HCT116 (cell line): ENCODE measurements at regions not wholly inside any gene's neighbourhood (a gene's known extent, or its start where the extent isn't known, plus 50 kb on each side); places are given as distances from the start of the nearest gene placed in this dataset.

ENCODE experiments used
- ATAC-seq: fragments of 200-7000 bp; cut with Tn5 transposase; 2 replicates; pipeline ENCODE4 v1.9.1; 2020; ENCODE audit warnings: mild to moderate bottlenecking, moderate library complexity
- BruUV-seq: library from RNA; stranded (reverse); fragments of 400-500 nt; replicated peaks from 2 replicates; lab custom pipeline; 2021; lab: Mats Ljungman, UMichigan
- CTCF ChIA-PET: fragments of 300-600 bp; sonication (Branson Sonifier 250); formaldehyde crosslinking; loops from one replicate; lab custom pipeline; 2021; ENCODE audit warnings: antibody characterized with exemption; lab: Charles Lee
- POLR2A ChIA-PET: fragments of 300-600, 350-600 bp; sonication (Branson Sonifier 250); formaldehyde crosslinking; loops from one replicate; lab custom pipeline; 2021; ENCODE audit warnings: antibody characterized with exemption; lab: Charles Lee
- RAD21 ChIA-PET, 2 experiments: fragments of 300-600 bp; sonication (Branson Sonifier 250); formaldehyde crosslinking; loops; one replicate each; lab custom pipeline; 2023; ENCODE audit warnings: low total read pairs in 2 of 2; ENCODE audit not compliant: uncharacterized antibody in 2 of 2, unreplicated experiment in 2 of 2, low non-redundant PET in 1 of 2; lab: Charles Lee
- DNase-seq: peaks from one replicate; pipeline ENCODE4 v3.0.0-alpha.2; 2010; ENCODE audit warnings: low read depth, low spot score
- H2AFZ ChIP-seq: fragments of 200-600 bp; shearing (Covaris generic), sonication (generic); 2 replicates; pipeline ENCODE4 v1.6.1; 2017; ENCODE audit warnings: low read depth, mixed run types, mixed read lengths, antibody characterized with exemption, low read length; ENCODE audit not compliant: poor library complexity, severe bottlenecking
- H3K27ac ChIP-seq: 2 replicates; pipeline ENCODE4 v1.5.1; 2012; ENCODE audit warnings: low read depth, low read length
- H3K27me3 ChIP-seq: fragments of 200-600 bp; sonication (generic); 2 replicates; pipeline ENCODE4 v1.6.1; 2016; ENCODE audit warnings: mixed run types, low read length, mixed read lengths; ENCODE audit not compliant: insufficient read depth
- H3K36me3 ChIP-seq, 2 experiments: fragments of 200-500 bp in 1 of 2; fragments of 200-600 bp in 1 of 2; sonication (Bioruptor generic) in 1 of 2; sonication (generic) in 1 of 2; 2 replicates each; pipeline versions ENCODE4 v1.5.1 to v1.6.1; 2014 to 2016; ENCODE audit warnings: low read length in 2 of 2, inconsistent platforms in 1 of 2, mixed read lengths in 1 of 2, mixed run types in 1 of 2; ENCODE audit not compliant: insufficient read depth in 2 of 2, control insufficient read depth in 1 of 2
- H3K4me1 ChIP-seq, 2 experiments: fragments of 200-600 bp in 1 of 2; sonication (generic) in 1 of 2; 2 replicates each; pipeline versions ENCODE4 v1.5.1 to v1.6.1; 2012 to 2017; ENCODE audit warnings: low read length in 2 of 2, inconsistent platforms in 1 of 2, mild to moderate bottlenecking in 1 of 2, mixed read lengths in 1 of 2, mixed run types in 1 of 2, moderate library complexity in 1 of 2; ENCODE audit not compliant: insufficient read depth in 2 of 2, control insufficient read depth in 1 of 2
- H3K4me2 ChIP-seq: fragments of 200-600 bp; sonication (generic); 2 replicates; pipeline ENCODE4 v1.6.1; 2017; ENCODE audit warnings: mixed run types, low read length, mixed read lengths
- H3K4me3 ChIP-seq, 2 experiments: fragments of 200-600 bp in 1 of 2; sonication (generic) in 1 of 2; replicated peaks in 1 of 2; 2 replicates each; pipeline ENCODE4 v1.5.1; 2011 to 2016; ENCODE audit warnings: low read length in 2 of 2, control low read depth in 1 of 2, low read depth in 1 of 2, mild to moderate bottlenecking in 1 of 2, mixed read lengths in 1 of 2, mixed run types in 1 of 2
- H3K79me2 ChIP-seq: fragments of 200-600 bp; sonication (generic); 2 replicates; pipeline ENCODE4 v1.6.1; 2017; ENCODE audit warnings: mild to moderate bottlenecking, mixed run types, low read length, moderate library complexity, mixed read lengths; ENCODE audit not compliant: insufficient read depth
- H3K9ac ChIP-seq: fragments of 200-600 bp; sonication (generic); 2 replicates; pipeline ENCODE4 v1.6.1; 2016; ENCODE audit warnings: low read length, mixed read lengths
- H3K9me2 ChIP-seq: fragments of 200-600 bp; sonication (generic), shearing (Covaris generic); 2 replicates; pipeline ENCODE4 v1.6.1; 2017; ENCODE audit warnings: mixed run types, mild to moderate bottlenecking, moderate library complexity; ENCODE audit not compliant: insufficient read depth
- H3K9me3 ChIP-seq, 2 experiments: fragments of 200-500 bp in 1 of 2; fragments of 200-600 bp in 1 of 2; sonication (Bioruptor generic) in 1 of 2; sonication (generic) in 1 of 2; 2 replicates each; pipeline ENCODE4 v1.6.1; 2014 to 2017; ENCODE audit warnings: low read length in 2 of 2, mixed read lengths in 2 of 2, inconsistent platforms in 1 of 2, low read depth in 1 of 2, mild to moderate bottlenecking in 1 of 2, mixed run types in 1 of 2, moderate library complexity in 1 of 2; ENCODE audit not compliant: control insufficient read depth in 1 of 2, insufficient read depth in 1 of 2
- H4K20me1 ChIP-seq: fragments of 200-600 bp; sonication (generic), shearing (Covaris generic); 2 replicates; pipeline ENCODE4 v1.6.1; 2017; ENCODE audit warnings: mixed run types, mild to moderate bottlenecking, moderate library complexity; ENCODE audit not compliant: insufficient read depth
- CEBPB ChIP-seq: IDR thresholded peaks from 2 replicates; pipeline ENCODE4 v1.6.1; 2012; ENCODE audit warnings: low read depth
- EGR1 ChIP-seq: IDR thresholded peaks from 2 replicates; pipeline ENCODE4 v1.6.1; 2012; ENCODE audit warnings: low read depth
- ELF1 ChIP-seq: IDR thresholded peaks from 2 replicates; pipeline ENCODE4 v1.6.1; 2012; ENCODE audit warnings: low read depth, borderline replicate concordance
- JUND ChIP-seq: IDR thresholded peaks from 2 replicates; pipeline ENCODE4 v1.6.1; 2012
- MAX ChIP-seq: IDR thresholded peaks from 2 replicates; pipeline ENCODE4 v1.6.1; 2012
- POLR2A ChIP-seq: IDR thresholded peaks from 2 replicates; pipeline ENCODE4 v1.7.0; 2011; ENCODE audit warnings: borderline replicate concordance; ENCODE audit not compliant: insufficient read depth, insufficient read length; ENCODE audit errors: extremely low read depth
- REST ChIP-seq: IDR thresholded peaks from 2 replicates; pipeline ENCODE4 v1.6.1; 2012; ENCODE audit warnings: low read depth
- SIN3A ChIP-seq: IDR thresholded peaks from 2 replicates; pipeline ENCODE4 v1.6.1; 2012; ENCODE audit warnings: low read depth
- SP1 ChIP-seq: IDR thresholded peaks from 2 replicates; pipeline ENCODE4 v1.6.1; 2012; ENCODE audit warnings: low read depth
- YY1 ChIP-seq: IDR thresholded peaks from 2 replicates; pipeline ENCODE4 v1.6.1; 2011; ENCODE audit warnings: low read length, low read depth, moderate library complexity, mild to moderate bottlenecking; ENCODE audit not compliant: insufficient replicate concordance; ENCODE audit errors: extremely low read depth
- ZFX ChIP-seq: fragments of 450-650 bp; IDR thresholded peaks from 2 replicates; pipeline ENCODE4 v1.6.1; 2017
- intact Hi-C: fragments of 100-400 bp; cut with micrococcal nuclease; formaldehyde crosslinking; loops from 2 replicates; pipeline ENCODE4 v1.10.0; 2022

- TF ChIP-seq SP1 = no peak
- no peak for TF ChIP-seq ZFX
- no peak for TF ChIP-seq SIN3A
- TF ChIP-seq YY1 = no peak
- no peak for TF ChIP-seq JUND
- TF ChIP-seq ELF1 = no peak
- no peak for TF ChIP-seq POLR2A
- TF ChIP-seq EGR1 = no peak
- TF ChIP-seq, all 23 proteins: peak for 0
- Histone ChIP-seq H3K79me2 (no peaks in the 10 kb centered on the region), H3K27me3 (no peaks in the 10 kb centered on the region), H3K9me2 (no peaks in the 10 kb centered on the region), H3K4me3 (no peak overlapping the region), H4K20me1 (no peaks in the 10 kb centered on the region), H3K4me2 (no peak overlapping the region), H3K9me3 (no peaks in the 10 kb centered on the region), H2AFZ (no peak overlapping the region), H3K9ac (no peak overlapping the region), H3K27ac (no peak overlapping the region), H3K36me3 (no peaks in the 10 kb centered on the region), H3K4me1 (no peaks in the 10 kb centered on the region)
- intact Hi-C loops = no loop called here
- ChIA-PET RAD21 (no interaction called here), POLR2A (no interaction called here), CTCF (no interaction called here)
- no peak for ATAC-seq
- no peak for DNase-seq
- BruUV-seq = no TSS peak
Measured at GRCh38 chr4:130044788-130045531, 949.0 kb downstream of the C4orf33 start.

- no peak for TF ChIP-seq REST
- TF ChIP-seq EGR1 = no peak
- no peak for TF ChIP-seq SIN3A
- no peak for TF ChIP-seq MAX
- TF ChIP-seq CEBPB = no peak
- intact Hi-C loops = no loop called here
- H3K36me3 ChIP-seq = no peaks in the 10 kb centered on the region
- ChIA-PET CTCF (no interaction called here), POLR2A (no interaction called here), RAD21 (no interaction called here)
- no peaks in the 10 kb centered on the region for H3K27me3 ChIP-seq
- no peak overlapping the region for H2AFZ ChIP-seq
- no peak overlapping the region for H3K4me3 ChIP-seq
- no peaks in the 10 kb centered on the region for H3K4me1 ChIP-seq
- no peak overlapping the region for H3K4me2 ChIP-seq
- DNase-seq (no peak), ATAC-seq (no peak)
- no TSS peak for BruUV-seq
- no peaks in the 10 kb centered on the region for H3K9me3 ChIP-seq
- H3K9ac ChIP-seq = no peak overlapping the region
- no peaks in the 10 kb centered on the region for H3K79me2 ChIP-seq
- H3K27ac ChIP-seq = no peak overlapping the region
- H4K20me1 ChIP-seq = no peaks in the 10 kb centered on the region
- no peaks in the 10 kb centered on the region for H3K9me2 ChIP-seq
Measured at GRCh38 chr4:130053723-130054122, 957.8 kb downstream of the C4orf33 start.
